ENCODE measurements at regions not wholly inside any gene's neighbourhood (a gene's known extent, or its start where the extent isn't known, plus 50 kb on each side); places are given as distances from the start of the nearest gene placed in this dataset.

DNA sequence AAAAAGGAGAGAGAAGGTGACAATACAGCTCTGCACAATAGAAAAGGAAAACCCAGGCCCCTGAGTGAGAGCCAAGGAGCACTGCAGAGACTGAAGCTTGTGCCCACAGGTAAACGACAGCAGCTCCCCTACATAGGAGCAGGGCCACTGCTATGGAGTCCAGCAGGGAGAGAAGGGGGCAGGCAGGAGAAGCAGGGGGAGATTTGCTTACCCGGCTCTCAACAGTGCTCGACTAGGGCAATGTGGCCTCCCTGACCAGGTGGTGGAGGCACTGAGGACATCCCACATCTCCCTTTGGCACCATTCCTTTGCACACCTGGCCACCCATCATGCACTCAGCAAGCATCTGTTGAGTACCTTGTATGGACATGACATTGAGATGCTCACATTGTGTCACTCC lies 153.0 kb downstream of the EVX1 start:
- Mint-ChIP-seq H3K27ac (ENCODE audit: unreplicated experiment) (no peak overlapping the region), H3K4me3 (ENCODE audit: unreplicated experiment) (no peak overlapping the region), H3K4me1 (ENCODE audit: low read depth, unreplicated experiment) (no peaks in the 10 kb centered on the region), H3K9me3 (ENCODE audit: unreplicated experiment) (no peaks in the 10 kb centered on the region), H3K27me3 (ENCODE audit: insufficient read depth, unreplicated experiment) (no peaks in the 10 kb centered on the region), H3K36me3 (ENCODE audit: insufficient read depth, unreplicated experiment) (no peaks in the 10 kb centered on the region)
- TF ChIP-seq, protein P1, sequence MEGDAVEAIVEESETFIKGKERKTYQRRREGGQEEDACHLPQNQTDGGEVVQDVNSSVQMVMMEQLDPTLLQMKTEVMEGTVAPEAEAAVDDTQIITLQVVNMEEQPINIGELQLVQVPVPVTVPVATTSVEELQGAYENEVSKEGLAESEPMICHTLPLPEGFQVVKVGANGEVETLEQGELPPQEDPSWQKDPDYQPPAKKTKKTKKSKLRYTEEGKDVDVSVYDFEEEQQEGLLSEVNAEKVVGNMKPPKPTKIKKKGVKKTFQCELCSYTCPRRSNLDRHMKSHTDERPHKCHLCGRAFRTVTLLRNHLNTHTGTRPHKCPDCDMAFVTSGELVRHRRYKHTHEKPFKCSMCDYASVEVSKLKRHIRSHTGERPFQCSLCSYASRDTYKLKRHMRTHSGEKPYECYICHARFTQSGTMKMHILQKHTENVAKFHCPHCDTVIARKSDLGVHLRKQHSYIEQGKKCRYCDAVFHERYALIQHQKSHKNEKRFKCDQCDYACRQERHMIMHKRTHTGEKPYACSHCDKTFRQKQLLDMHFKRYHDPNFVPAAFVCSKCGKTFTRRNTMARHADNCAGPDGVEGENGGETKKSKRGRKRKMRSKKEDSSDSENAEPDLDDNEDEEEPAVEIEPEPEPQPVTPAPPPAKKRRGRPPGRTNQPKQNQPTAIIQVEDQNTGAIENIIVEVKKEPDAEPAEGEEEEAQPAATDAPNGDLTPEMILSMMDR (IDR thresholded peaks at IDR 0.05; ENCODE audit: insufficient read depth in 1 of 2, low read depth in 1 of 2, low read length in 1 of 2, severe bottlenecking in 1 of 2, unreplicated experiment in 1 of 2), result no peak
- Histone ChIP-seq H3K27me3 (replicated peaks; ENCODE audit: control insufficient read depth, insufficient read depth, low read length) (no peaks in the 10 kb centered on the region), H3K9me3 (no peaks in the 10 kb centered on the region), H3K4me3 (ENCODE audit: low read depth, low read length) (no peak overlapping the region), H3K36me3 (ENCODE audit: control insufficient read depth, insufficient read depth, low read length) (no peaks in the 10 kb centered on the region), H3K4me1 (no peaks in the 10 kb centered on the region)
- intact Hi-C loops (cut with micrococcal nuclease; ENCODE audit: unreplicated experiment), result no loop called here
- no peak for DNase-seq
- CTCF ChIA-PET, result no interaction called here
- POLR2A ChIA-PET, result no interaction called here
- BruUV-seq (replicated peaks), result no TSS peak

DNA sequence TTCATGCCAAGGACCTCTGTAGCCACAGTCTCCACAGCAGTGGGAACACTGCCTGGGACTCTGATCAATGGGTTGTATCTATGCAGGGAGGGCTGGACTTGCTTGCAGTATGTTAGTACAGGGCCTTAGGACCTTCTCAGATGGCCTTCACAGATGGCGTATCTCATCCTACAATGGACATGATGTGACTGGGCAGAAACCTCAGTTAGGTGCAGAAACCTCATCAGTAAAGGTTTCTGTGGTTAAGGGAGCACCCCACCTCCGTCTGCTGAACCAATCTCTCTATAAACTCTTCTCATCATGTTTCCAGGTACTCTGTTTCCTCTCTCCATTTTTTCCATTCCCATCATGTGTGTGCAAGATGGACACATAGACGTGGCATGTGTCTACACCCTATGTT lies 154.9 kb downstream of the EVX1 start:
- no peaks in the 10 kb centered on the region for H3K36me3 ChIP-seq (ENCODE audit: control insufficient read depth, insufficient read depth, low read length)
- Mint-ChIP-seq H3K27me3 (ENCODE audit: insufficient read depth, unreplicated experiment) (no peaks in the 10 kb centered on the region), H3K4me1 (ENCODE audit: low read depth, unreplicated experiment) (no peaks in the 10 kb centered on the region), H3K36me3 (ENCODE audit: insufficient read depth, unreplicated experiment) (no peaks in the 10 kb centered on the region), H3K9me3 (ENCODE audit: unreplicated experiment) (no peaks in the 10 kb centered on the region), H3K27ac (ENCODE audit: unreplicated experiment) (no peak overlapping the region), H3K4me3 (ENCODE audit: unreplicated experiment) (no peak overlapping the region)
- ChIA-PET POLR2A (no interaction called here), CTCF (no interaction called here)
- no peaks in the 10 kb centered on the region for H3K4me1 ChIP-seq
- H3K4me3 ChIP-seq (ENCODE audit: low read depth, low read length), result no peak overlapping the region
- no peaks in the 10 kb centered on the region for H3K9me3 ChIP-seq
- no peaks in the 10 kb centered on the region; the same call in 1 of the 2 replicates for H3K27me3 ChIP-seq (replicated peaks; ENCODE audit: control insufficient read depth, insufficient read depth, low read length)
- BruUV-seq (replicated peaks), result no TSS peak
- intact Hi-C loops (cut with micrococcal nuclease; ENCODE audit: unreplicated experiment), result no loop called here
- TF ChIP-seq, protein P1 (IDR thresholded peaks at IDR 0.05; ENCODE audit: insufficient read depth in 1 of 2, low read depth in 1 of 2, low read length in 1 of 2, severe bottlenecking in 1 of 2, unreplicated experiment in 1 of 2), result no peak
- DNase-seq, result no peak

DNA sequence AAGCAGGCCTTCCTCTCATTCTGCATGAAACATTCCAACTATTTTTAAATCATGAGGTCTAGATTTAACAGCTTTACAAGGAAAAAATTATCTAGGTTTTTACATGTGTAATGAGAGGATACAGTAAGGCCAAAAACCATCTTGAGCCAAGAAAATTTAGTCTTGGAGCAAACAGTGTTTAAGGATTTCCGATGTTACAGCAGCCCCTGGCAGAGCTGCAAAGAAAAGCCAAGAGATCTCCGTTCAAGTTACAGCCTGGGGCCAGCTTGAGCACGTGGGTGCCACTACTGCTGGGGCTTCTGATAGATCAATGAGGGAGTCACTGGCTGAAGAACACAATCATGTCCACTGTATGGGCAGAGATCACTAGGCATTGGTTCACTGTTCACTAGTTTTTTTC lies 156.2 kb downstream of the EVX1 start:
- H3K9me3 Mint-ChIP-seq (ENCODE audit: unreplicated experiment), result no peaks in the 10 kb centered on the region
- H3K36me3 Mint-ChIP-seq (ENCODE audit: insufficient read depth, unreplicated experiment), result no peaks in the 10 kb centered on the region
- no peaks in the 10 kb centered on the region for H3K27me3 Mint-ChIP-seq (ENCODE audit: insufficient read depth, unreplicated experiment)
- no peaks in the 10 kb centered on the region for H3K4me1 ChIP-seq
- POLR2A ChIA-PET, result no interaction called here
- CTCF ChIA-PET, result no interaction called here
- no peak overlapping the region for H3K27ac Mint-ChIP-seq (ENCODE audit: unreplicated experiment)
- TF ChIP-seq, protein P1 (IDR thresholded peaks at IDR 0.05; ENCODE audit: insufficient read depth in 1 of 2, low read depth in 1 of 2, low read length in 1 of 2, severe bottlenecking in 1 of 2, unreplicated experiment in 1 of 2), result no peak
- H3K27me3 ChIP-seq (replicated peaks; ENCODE audit: control insufficient read depth, insufficient read depth, low read length), result no peaks in the 10 kb centered on the region; the same call in 1 of the 2 replicates
- H3K4me3 ChIP-seq (ENCODE audit: low read depth, low read length), result no peak overlapping the region
- no peaks in the 10 kb centered on the region for H3K36me3 ChIP-seq (ENCODE audit: control insufficient read depth, insufficient read depth, low read length)
- H3K9me3 ChIP-seq, result no peaks in the 10 kb centered on the region
- no peak overlapping the region for H3K4me3 Mint-ChIP-seq (ENCODE audit: unreplicated experiment)
- intact Hi-C loops (cut with micrococcal nuclease; ENCODE audit: unreplicated experiment), result no loop called here
- no peaks in the 10 kb centered on the region for H3K4me1 Mint-ChIP-seq (ENCODE audit: low read depth, unreplicated experiment)
- BruUV-seq (replicated peaks), result no TSS peak
- DNase-seq, result no peak

All from Caco-2 (cell line).